ENCODE measurements at regions not wholly inside any gene's neighbourhood (a gene's known extent, or its start where the extent isn't known, plus 50 kb on each side); places are given as distances from the start of the nearest gene placed in this dataset.

DNA sequence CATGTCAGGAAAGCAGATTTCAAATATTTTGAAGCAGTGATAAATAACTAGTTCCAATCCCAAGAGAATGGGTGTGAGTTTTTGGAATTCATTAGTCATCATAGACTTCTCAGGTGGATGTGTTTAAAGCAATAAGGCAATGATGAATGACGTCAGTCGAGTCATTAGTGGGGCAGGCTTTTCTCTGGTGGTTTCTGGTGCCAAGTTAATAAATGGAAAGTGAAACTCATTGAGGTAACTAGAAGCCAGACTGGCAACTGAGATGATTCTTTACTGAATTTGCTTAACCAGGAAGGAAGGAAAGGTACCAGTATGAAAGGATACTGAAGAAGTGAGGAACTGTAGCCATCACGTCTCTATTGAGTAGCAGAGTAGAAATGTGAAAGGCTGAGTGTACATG lies 311.0 kb downstream of the GPAM start:
- DNase-seq (ENCODE audit: extremely low read depth, low read depth): no peak

DNA sequence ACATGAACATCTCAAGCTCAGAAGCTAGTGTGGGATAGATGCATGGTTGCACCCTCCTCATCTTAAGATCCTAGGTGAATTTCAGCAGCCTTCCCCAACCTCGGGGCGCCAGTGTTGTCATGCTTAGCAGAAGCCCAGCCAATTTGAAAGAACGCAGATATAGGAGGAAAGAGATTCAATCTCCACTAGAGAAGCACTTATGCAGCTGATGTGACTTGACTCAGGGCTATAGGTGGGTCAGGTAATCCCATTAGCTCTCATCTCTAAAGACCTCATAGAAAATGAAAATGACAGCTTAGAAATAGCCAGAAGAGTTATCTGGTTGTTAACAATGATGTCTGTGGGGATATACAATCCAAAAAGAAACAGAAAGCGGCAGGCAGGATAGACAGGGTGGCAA lies 310.5 kb downstream of the GPAM start:
- no peak for DNase-seq (ENCODE audit: extremely low read depth, low read depth)

DNA sequence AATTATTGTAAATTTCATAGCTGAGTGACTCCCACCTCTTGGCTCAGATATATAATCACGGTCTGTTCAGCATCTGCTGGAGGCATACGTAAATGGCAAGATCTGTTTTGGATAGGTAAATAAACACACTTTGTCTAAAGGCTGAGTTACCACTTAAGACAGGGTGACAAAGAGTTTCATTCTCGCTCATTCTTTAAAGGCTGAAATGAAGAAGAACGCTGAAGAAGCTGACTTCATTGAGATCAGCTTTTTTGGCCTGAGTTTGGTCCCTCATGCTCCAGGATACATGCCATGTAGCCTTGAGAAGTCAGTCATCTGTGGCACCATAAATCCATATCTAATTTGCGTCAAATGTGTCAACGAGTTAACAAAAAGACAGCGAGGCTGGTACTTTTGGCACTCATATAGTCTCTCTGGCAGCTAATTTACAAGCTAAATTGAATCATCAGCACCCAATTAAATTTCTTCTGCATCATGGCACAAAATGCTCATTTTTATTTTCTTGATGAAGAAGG lies 309.9 kb downstream of the GPAM start:
- DNase-seq (ENCODE audit: extremely low read depth, low read depth): no peak

DNA sequence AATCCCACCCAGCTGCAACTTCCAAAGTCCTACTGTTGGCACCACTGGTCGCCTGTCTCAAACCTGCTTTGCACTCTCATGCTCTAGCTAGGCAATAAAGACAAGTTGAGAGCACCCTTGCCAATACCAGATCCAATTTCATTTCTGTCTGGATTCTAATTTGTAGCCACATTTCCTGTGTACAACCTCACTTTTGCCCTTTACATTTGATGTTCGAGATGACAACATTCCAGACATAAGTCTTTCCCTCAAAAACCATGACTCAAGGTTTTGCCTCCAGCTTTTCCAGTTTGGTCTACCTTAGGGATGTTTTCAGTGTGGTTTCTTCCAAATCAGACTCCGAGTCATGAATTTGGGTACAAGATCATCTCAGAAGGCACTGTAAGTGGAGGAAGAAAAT lies 309.0 kb downstream of the GPAM start:
- DNase-seq (ENCODE audit: extremely low read depth, low read depth): no peak

DNA sequence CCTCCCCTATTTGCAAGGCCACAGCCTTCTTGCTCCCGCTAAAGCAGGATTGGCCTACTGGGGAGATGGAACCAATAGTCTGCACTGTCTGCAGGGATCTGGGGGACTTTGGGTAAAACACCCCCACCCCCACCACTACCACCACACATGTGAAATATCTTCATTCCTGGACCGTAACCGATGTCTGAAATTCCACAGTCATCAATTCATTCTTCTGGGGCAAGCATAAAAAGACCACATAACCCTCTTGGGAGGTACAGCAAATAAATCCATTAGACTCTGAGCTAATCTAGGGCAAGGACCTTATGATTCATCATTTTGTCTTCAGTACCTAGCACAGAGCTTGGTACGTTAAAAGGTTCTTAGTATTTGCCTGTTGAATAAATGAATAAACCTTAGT lies 307.8 kb downstream of the GPAM start:
- DNase-seq (ENCODE audit: extremely low read depth, low read depth): no peak

DNA sequence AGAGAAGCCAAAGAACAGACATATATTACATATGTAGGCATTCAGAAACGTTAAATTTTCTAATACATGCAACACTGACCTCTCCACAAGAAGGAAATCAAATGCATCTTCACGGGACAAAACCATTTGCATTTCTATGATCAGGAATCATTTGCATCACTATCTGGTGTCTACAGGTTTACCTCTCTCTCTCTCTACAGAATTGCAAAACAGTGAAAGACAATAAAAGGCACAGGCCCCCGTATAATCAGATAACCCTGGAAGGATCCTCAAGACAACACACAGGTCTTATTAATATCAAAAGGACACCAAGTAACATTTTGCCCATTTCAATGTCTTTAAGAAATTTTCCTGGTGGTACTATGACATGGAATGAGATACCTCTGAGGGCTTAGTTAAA lies 306.3 kb downstream of the GPAM start:
- DNase-seq (ENCODE audit: extremely low read depth, low read depth): no peak

DNA sequence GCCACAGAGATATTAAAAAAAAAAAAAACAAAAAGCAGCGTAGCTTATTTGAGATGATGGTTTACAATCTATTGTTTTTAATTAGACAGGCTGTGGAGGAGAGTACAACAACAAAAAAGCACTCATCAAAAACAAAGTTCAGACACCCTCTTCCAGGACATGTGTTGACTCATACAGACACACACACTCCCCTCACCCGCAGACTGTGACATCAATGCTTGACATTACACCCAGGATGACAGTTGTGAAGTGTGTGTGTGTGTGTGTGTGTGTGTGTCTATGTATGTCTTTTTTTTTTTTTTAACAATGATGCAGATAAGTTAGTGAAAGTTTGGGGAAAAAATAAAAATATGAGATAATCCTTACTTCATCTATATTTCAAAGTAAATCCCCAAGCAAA lies 303.6 kb downstream of the GPAM start:
- DNase-seq (ENCODE audit: extremely low read depth, low read depth): no peak

DNA sequence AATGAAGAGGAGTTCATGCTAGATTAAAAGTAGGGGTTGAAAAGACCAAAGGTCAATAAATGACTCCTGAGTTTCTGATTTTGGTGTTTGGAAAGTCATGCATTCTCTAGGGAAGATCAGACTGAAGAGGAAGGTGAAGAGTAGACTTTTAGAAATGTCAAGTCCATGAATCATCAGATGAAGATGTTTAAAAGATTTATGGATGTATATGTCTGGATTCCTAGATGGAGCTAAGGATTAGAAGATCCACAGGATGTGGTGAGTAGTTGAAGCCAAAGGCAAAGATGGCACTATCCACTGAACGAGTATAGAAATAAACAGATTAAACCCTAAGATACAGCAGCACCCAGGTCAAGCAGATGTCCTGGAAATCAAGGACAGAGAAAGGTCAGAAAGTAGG lies 298.5 kb downstream of the GPAM start:
- DNase-seq (ENCODE audit: extremely low read depth, low read depth): no peak

DNA sequence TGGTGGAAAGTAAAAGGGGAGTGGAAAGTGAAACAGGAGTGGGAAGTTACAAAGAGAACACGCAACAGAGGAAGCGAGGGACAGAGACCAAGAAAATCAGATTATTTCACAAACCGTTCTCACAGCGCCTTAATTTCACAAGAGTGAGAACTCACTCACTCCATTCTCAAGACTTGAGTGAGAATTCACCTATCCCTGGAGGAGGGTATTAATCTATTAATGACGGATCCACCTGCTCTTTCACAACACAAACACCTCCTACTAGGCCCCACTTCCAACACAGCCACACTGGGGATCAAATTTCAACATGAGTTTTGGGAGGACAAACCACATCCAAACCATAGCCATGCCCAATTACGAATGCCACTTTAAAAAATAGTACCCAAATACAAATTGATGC lies 297.6 kb downstream of the GPAM start:
- DNase-seq (ENCODE audit: extremely low read depth, low read depth): no peak

DNA sequence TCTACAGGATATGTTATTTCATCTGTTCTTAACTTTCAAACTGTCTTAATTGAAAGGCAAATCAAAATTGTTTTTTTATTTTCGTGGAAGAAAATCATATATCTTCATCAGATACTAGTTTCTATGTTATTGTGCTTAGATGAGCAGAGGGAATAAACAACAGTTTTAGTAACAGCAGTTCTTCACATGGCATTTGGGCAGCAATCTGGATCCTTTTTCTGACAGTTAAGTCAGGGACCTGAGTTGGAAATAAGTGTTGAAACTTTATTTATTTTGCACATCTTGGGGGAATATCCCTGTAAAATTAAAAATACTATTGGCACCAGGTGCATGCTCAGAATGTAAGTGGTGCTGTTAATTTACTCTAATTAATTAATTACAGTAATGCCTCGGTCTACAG lies 296.3 kb downstream of the GPAM start:
- no peak for DNase-seq (ENCODE audit: extremely low read depth, low read depth)

DNA sequence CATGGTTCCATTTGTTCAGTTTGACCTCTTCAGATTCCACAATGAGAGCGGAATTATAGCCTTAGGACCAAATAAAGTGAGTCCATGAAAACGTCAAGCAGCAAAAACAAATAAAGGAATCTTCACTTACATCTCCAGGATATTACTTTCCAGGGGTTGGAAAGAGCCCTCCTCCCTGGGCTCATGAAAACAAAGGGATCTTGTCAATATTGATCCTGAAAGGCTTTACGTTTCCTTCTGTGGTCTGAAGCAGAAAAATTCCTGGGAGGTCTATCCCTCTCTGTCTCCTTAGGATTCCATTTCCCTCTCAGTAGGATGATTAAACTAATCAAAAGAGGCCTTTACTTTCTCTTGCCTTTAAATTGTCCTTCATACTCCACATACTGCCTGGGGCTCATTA lies 293.5 kb downstream of the GPAM start:
- no peak for DNase-seq (ENCODE audit: extremely low read depth, low read depth)

DNA sequence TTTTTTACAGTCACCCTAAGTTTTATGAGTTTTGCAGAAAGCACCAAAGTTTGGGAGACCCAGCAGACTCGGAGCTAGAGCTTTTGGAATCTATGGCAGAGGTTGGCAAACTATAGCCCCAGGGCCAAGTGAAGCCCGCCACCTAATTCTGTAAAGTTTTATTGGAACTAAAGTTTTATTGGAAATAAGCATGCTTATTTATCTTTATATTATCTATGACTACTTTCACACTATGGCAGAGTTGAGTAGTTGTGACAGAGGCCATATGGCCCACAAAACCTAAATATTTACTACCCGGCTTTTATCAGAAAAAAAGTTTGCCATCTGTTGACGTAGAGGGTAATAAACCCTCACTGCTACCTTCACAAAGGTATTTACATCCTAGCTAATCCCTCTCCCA lies 267.6 kb downstream of the GPAM start:
- no peak for DNase-seq (ENCODE audit: extremely low read depth, low read depth)

DNA sequence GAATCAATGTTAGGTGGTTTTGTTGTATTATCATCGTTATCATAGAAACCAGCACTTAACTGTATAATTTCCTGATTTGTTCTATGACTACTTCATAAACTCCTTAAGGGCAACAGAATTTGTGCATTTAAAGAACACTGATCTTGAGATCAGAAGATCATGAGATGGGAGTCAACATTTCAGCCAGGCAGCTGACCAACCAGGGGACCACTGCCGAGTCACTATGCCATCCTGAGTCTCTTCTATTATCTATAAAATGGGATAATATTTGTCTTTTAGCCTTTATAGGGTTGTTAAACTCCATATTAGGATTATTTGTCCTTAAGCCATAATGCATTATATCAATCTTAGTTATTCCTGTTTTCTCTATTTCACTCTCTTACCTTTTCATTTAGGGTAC lies 261.7 kb downstream of the GPAM start:
- no peak for DNase-seq (ENCODE audit: extremely low read depth, low read depth)

DNA sequence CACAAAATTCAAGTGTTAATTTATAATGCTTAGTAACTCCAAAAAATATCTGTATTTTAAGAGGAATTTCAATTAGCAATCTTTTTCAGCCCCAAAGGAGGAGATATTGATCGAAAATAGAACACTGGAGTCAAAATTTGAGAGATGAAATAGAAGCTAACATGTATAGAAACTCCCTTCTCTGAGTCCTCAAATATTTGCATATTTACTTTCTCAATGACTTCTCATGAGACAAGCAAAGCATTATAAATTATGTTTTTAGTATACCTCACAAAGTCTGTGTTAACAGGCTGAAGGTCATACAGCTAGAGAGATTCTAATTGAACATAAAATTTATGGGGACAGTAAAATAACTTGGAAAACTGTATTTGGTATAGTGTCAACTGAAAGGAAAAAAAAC lies 260.5 kb downstream of the GPAM start:
- no peak for DNase-seq (ENCODE audit: extremely low read depth, low read depth)

DNA sequence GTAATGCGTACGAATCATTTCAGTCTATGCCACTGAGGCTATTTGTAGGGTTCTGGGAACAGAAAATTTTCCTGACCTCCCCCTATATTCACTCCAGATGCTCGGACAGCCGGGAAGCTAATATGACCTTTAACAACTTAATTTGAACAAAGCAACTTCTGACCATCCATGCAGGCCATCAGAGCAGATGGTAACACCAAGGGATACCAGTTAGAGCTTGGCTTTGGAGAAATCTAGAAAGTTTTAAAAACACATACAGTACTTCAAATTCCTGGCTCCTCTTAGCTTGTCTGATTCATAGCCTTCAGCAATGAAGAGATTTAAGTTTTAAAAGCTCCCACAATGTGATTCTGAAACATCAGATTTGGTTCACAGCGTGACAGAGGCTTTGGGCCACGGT lies 257.3 kb downstream of the GPAM start:
- no peak for DNase-seq (ENCODE audit: extremely low read depth, low read depth)

DNA sequence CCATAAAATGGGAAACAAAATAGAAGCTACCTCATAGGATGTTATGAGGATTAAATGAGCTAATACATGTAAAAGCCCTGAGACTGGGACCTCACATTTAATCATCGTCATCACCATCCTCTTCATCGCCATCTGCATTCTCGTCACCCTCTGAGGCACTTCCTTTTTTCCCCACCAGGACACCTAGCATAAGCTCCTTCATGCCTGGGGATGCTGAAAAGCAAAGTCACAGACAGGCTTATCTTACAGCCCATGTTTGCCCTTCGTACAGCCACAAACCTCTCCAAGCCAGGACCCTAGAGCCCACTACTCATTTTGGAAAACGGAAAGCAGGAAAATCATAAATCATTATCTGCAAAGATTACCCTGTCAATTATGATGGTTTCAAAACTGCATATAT lies 249.6 kb downstream of the GPAM start:
- no peak for DNase-seq (ENCODE audit: extremely low read depth, low read depth)

DNA sequence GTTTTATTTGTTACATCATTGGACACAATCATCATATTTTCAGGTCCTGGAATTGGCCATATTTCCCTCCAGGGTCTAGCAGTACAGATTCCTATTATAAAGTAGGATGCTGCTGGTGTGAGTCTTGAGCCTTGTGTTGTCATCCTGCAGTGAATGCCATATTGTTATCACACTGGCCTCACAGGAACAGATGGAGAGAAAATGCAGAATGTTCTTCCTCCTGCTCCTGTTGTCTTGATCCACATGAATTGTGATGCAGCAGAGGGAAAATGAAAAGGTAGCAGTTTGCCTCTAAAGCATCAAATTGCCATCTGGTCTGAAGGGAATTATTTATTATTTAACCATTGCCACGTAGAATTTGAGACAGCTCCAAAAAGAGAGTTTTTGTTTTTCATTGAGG lies 248.6 kb downstream of the GPAM start:
- DNase-seq (ENCODE audit: extremely low read depth, low read depth): no peak

DNA sequence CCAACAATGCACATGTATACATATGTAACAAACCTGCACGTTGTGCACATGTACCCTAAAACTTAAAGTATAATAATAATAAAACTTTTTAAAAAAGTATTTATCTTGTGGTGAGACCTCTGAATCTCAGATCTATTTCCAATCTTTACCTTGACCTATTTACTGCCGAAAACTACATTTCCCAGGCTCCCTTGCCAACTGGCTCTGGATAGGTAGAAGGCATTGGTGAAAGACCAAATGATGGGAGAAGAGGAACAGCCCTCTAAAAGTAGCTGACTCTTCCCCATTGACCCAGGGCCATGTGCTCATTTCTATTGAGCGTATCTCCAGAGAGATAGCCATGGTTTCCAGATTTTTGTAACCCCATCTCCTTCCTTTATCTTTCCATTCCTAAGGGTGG lies 247.4 kb downstream of the GPAM start:
- no peak for DNase-seq (ENCODE audit: extremely low read depth, low read depth)

DNA sequence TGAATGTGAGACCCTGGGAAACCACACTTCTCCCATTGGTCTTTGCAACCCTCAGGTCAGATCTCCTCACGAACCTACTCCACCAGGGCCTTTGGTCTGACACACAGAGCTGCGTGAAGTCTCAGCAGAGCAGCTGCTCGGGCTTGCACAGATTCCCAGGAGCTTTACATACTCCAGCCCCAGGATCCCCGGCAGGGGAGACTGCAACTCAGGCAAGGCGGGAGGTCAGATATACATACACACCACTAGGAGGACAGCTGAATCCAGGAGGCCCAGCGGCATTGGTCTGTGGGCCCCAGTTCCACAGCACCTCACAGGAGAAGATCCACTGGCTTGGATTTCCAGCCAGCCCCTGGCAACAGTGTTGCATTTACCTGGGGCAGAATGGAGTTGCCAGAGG lies 239.2 kb downstream of the GPAM start:
- DNase-seq (ENCODE audit: extremely low read depth, low read depth): no peak

DNA sequence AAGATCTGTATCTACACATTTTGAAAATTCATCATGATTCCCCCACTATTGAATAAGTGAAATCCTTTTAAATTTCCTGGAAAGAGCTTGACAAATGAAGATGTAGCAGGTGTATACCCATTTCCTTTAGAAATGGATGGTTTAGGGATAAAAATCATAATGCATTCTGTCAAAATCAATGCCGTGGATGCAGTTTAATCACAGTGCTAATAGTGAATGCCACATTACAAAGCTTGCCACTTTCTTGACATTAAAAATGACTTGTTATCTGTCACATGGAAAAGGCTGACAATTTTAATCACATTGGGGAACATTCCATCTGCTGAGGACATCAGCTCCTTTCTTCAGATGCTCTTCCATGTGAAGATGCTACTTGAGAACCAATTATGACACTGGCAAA lies 229.6 kb downstream of the GPAM start:
- DNase-seq (ENCODE audit: extremely low read depth, low read depth): no peak

DNA sequence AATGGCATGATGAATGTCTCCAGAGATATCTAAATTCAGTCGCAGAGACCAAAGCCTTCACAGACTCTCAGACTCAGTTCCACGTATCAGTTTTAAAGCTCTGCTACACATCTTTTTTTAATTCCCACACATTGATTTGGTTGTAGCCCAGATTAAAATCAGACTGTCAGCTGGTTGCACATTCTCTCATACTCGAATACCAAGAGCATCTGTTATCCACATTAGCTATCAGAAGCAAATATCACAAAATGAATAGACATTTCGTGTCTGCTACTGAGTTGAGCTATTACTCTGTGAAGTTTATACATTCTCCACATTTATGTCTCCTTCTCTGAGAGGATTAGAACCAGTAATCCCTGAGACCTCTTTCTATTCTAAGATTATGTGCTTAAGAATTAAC lies 229.2 kb downstream of the GPAM start:
- DNase-seq (ENCODE audit: extremely low read depth, low read depth): no peak

DNA sequence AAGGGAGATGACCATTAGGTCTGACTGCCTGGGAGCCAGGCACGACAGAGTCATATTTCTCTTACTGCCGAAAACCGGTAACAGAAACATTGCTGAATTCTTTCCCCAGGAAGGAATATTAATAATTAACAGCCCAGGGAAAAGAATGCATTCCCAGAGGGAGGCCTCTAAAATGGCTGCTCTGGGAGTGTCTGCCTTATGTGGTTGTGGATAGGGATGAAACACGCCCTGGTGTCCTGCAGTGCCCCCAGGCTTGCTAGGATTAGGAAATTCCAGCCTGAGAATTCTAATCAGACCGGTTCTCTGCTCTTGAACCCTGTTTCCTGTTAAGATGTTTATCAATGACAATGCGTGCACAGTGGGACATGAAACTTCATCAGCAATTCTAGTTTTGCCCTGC lies 226.7 kb downstream of the GPAM start:
- no peak for DNase-seq (ENCODE audit: extremely low read depth, low read depth)

DNA sequence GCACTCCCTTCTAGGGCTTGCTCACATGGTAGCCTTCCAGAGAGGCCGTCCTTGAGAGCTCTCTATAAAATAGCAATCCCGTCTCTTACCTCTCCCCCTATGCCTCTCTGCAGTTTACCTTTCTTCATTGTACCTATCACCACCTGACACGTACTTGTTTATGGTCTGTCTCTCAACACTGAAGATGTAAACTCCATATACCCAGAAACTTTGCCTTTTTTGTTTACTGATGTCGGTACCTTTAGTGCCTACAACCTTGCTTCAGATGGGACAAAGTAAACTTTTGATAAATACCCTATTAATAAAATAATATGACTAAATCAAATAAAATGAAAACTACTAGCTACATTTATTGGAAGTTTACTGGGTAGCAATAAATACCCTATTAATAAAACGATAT lies 220.6 kb downstream of the GPAM start:
- DNase-seq (ENCODE audit: extremely low read depth, low read depth): no peak

DNA sequence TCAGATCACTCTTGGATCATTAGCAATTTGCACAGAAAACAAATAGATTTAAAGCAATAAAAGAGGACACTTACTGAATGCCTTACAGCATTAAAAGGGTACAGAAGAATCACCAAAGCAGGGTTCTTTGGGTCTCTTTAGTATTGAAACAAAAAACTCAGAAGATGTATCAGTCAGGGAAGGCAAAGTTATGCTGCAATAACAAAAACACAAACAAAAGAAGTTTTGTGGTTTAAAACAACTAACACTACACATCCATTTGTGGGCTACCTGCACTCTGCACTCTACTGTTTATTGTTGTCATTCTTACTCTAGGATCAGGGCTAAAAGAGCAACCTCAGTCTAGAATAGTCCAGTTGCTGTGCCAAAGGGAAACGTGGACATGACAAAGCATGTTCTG lies 216.4 kb downstream of the GPAM start:
- no peak for DNase-seq (ENCODE audit: extremely low read depth, low read depth)
